RPMI8226 (cell line): ENCODE measurements at regions not wholly inside any gene's neighbourhood (a gene's known extent, or its start where the extent isn't known, plus 50 kb on each side); places are given as distances from the start of the nearest gene placed in this dataset.
A peak's percentile ranks its signal among the peaks of the same experiment; 100 is the strongest.
"Not testable (repeated sequence)": the region's sequence is repeated elsewhere in the genome, so short reads cannot be mapped to it uniquely, and the experiment has no call there.

Experiments
- DNase-seq: peaks from one replicate; pipeline ENCODE4 v3.0.0-alpha.2; 2015

DNA sequence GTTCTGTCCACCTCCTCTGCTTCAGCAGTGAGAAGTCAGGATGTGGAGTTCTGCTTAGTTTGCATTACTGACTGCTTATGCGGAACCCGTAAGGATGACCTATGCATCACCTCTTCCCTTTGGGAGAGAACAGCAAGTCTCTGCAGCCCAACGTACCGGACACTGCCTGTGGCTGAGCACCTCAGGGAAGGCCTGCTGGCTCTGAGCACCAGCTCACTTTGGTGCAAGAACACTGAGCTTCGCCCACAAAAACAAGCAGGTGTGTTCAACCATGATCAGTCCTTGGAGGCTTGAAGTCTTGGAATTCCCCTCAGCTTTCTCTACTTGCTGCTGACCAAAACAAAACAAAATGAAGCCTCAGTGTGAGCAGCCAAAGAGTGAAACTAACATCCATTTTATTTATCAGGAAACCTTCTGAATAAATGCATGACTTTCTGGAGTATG, 52.7 kb upstream of the NCK2 start:
- DNase-seq, result peak; percentile 83

DNA sequence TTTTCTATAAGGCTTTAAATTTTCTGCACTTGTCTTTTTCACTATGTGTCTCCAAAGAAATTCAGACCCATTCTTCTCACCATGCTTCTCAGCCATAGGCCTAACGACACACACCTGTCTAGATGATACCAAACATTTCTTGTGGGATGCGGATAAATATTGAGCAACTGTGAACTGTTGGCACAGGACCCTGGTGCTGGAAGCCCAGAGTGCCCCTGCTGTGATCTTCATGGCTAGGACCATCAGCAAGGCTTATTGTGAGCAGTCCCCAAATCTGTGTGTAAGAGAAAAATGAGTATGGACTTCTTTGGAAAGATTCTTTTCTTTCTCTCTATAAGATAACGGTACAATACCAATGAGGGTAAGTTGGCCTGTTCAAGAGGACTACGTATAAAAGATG, 54.1 kb upstream of the NCK2 start:
- no peak for DNase-seq

DNA sequence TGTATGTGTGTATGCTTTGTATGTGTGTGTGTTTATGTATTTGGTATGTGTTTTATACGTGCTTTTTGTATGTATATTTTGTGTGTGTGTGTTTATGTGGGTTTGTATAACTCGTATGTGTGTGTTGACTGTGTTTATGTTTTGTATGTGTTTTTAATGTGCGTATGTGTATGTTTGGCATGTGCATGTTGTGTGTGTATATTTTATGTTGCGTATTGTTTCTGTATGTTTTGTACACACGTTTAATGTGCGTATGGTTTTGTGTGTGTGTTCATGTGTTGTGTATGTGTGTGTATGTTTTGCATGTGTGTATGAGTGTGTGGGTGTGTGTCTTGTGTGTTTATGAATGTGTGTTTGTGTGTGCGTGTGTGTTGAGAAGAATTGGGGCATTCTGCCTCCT, 55.2 kb upstream of the NCK2 start:
- DNase-seq, result no peak

DNA sequence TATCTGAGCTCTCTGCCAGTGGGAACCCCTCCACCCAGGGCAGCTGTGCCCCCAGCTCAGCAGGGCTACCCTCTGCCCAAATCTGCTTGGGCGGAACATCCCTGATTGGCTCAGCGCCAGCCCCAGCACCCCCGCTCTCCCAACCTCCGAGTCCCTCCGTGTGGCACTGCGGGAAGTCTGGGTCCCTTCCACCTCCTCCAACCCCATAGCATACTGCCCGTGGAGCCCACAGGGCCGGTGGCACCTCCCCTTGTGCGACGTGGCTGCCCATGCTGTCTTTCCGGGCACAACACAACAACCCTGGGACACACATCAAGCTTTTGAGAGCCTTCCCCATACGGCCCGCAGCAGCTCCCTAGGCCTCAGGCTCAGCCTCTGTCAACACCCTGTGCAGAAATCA, 55.8 kb upstream of the NCK2 start:
- no peak for DNase-seq

DNA sequence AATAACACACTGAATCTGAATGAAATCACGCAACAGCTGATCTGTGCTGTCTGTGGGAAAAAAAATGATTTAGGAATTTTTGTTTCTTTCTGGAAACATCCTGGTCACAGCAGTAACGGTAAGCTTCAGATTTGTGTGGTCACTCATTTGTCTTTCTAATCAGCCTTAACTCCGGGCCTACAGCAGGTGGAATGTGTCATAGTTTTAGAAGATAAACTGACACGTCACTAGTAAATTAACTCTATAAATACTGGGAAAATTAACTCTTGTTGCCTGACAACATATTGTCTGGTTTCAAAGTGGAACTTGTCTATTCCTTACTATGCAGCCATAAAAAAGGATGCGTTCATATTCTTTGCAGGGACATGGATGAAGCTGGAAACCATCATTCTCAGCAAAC, 58.1 kb upstream of the NCK2 start:
- no peak for DNase-seq

DNA sequence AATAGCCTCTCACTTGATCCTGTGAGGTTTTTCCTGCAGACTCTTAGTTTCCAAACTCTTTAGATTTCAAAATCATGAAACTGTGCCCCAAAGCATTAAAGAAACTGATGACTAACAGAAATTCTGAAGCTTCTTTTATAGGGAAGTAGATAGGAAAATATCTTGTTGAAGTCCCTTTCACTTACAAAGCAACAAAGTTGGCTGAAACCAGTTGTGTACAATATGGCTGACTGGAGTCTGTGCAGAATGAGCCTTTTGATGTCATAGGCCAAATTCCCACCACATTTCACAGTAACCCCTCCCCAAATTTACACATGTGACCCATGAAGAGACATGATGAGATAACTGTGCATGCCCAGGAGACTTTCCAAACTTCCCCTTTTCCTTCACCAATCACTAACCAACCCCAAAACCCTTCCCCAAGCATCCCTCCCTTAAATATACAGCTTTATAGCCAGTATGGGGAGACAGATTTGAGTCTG, 61.7 kb upstream of the NCK2 start:
- DNase-seq, result no peak

DNA sequence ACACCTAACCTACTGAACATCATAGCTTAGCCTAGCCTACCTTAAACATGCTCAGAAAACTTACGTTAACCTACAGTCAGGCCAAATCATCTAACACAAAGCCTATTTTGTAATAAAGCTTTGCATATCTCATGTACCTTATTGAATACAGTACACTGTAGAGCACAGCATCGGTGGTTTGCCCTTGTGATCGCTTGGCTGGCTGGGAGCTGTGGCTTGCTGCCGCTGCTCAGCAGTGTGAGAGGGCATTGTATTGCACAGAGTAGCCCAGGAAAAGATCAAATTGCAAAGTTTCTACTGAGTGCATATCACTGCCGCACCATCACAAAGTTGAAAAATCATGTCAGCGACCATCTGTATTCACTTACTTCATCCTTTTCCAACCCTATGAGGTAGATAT, 62.3 kb upstream of the NCK2 start:
- no peak for DNase-seq

DNA sequence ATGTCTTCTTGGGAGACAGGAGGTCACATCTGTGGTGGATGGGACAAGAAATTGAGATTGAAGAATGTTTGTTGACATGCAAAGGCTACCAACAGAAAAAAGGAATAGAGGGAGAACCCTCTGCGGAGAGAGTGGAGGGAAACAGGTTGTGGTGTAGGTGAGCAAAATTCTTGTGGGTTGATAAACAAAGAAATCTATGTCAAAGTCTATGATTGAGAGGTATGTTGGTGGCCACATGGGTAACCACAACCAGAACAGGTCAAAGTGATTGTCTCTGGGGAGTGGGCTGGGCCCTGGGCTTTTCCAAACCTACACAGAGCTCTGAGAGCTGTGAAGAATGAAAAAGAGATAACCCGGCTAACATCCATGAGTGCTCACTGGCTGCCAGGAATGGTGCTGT, 62.8 kb upstream of the NCK2 start:
- no peak for DNase-seq

DNA sequence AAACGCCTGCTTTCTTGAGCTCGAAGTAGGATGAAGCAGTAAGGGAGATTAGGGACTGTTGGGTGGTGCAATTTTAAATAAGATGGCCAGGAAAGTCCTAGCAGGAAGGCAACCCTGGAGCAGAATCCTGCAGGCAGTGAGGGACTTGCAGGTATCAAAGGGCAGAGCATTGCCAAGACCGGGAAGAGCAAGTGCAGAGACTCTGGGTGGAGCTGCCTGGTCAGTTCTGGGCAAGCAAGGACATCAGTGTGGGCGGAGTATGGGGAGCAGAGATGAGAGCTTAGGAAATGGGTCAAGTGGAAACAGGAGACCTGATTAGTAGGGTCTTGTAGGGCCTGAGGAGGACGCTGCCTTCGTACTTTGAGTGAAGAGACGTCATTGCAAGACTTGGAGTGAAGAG, 64.4 kb upstream of the NCK2 start:
- no peak for DNase-seq

DNA sequence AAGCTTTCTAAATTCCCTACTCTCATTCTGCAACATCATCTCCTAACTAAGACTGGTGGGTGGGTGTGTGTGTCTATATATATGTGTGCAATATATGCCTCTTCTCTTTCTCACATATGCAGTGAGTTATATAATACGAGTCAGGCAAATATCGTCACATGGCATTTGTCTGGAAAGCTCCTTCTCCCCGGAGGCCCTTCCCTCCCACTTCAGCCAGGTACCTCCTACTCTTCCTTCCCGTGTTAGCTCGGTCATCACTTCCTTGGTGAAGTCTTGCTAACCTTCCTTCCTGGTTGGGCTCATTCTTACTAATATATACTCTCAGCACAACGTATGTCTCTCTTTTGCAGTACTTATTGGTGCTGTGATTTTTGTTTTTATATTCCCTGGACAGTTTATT, 66.4 kb upstream of the NCK2 start:
- no peak for DNase-seq

DNA sequence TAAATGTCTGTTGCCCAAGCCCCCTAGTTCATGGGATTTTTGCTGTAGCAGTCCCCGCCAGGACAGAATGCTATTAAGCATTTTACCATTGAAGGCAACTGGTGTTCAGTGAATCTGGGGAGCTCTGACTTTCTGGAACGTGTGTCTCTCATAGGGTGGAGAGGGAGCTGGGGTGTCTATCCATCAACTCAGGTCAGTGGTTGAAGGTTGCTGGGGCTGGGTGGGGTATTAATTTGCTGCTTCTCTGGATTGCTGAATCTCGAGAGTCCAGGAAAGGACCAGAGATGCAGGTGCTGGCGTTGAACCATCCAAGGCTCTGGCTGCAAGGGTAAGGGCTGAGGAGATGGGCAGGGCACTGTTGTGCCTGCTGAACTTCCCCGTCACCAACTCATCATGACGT, 66.8 kb upstream of the NCK2 start:
- no peak for DNase-seq

DNA sequence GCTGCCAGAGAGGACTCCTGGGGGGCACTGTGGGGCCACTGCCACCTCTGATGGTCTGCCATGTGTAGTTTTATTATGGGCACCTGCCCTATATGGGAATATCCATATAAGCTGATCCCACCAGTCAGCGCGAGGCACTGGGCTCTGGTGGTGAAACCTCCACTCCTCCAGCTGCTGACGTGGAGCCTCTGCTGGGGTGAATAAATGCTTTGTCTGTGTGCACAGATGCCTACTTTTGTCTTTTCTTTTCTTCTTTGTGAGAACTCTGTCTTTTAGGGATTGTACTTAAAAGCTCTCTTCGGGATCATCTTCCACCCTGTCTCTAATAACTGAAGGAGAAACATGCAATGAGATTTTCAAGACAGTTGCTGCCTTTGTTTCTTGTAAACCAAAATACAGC, 68.9 kb upstream of the NCK2 start:
- no peak for DNase-seq

DNA sequence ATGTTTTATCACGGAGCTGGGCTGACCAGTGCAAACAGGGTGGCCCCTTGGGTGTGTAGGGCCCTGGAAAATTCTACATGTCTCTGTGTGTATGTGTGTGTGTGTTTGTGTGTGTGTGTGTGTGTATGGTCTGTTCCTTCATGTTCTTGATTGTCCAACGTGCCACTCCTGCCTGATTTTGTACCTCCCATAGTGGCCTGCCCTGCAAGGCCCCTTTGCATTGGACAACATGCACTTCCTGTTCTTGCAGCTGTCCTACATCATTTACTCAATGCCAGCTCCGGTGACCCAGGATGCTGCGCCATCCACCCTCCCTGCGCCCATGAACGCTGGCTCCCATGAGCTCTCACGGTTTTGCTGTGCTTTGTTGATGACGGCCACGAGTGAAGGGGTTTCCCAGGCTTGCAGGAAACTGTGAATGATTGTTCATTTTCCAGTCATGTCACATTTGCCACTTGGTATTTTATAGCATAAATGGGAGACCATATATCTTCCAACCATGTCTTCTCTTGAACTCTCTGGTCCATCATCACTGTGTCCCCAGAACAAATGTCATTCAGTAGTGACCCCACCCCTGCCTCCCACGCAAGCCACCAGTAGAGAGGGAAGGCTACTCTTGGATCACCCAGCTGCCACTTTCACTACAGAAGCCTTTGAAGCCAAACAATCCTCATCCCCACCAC, 69.7 kb upstream of the NCK2 start:
- no peak for DNase-seq

DNA sequence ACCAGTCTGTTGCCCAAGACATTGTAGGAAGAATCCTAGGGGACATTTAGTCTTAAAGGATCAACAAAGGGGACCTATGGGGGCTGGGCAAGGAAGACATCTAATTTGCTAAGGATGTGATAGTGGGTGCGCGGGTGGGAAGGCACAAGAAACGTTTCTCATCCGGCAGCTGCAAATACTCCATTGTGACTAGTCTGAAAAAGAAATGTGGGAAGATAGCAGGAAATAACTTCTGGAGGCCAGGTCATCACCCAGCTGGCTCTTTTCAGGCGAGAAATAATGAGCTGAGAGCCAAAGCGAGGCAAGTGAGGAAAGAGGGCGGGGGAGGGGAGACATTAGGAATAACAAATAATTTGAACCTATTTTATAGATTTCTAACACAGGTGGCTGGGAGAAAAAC, 70.3 kb upstream of the NCK2 start:
- DNase-seq, result no peak

DNA sequence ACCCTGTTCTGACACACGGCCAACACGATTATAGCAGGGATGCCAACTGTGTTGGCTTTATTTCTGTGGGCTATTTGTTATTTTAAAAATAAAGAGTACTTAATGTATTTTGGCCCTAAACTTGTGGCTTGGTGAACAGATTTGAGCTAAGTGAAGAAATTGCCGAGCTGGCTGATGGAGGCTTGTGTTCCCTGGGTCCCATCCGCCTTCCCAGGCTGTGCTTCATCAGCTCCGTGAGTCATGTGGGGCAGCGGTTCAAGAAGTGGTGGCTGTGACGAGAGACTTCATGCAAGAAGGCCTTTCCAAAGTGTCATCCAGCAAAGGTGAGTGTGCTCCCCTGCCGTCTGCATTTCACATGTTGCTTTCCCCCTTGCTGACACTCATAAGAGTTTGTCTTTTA, 73.6 kb upstream of the NCK2 start:
- no peak for DNase-seq

DNA sequence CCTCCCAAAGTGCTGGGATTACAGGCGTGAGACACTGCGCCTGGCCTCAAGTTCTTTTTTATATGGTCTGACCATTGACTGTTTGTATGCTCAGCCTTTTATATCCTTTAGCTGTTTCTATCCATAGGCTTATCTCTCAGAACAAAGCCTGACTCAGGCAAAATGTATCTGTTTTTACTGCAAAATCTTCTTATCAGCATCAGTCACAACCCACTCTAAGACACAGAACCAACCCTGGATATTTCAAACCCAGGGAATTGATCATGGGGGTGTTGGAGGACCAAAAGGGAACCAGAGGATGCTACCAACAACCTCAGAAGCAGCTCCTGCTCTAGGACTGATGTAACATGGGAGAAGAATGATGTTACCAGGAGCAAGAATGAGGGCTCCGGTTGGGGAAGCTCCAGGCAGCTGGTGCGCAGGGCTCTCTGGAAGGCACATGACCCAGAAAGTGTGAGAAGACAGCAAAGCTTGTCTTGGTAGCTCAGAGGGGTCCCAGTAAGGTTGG, 75.3 kb upstream of the NCK2 start:
- DNase-seq, result no peak

DNA sequence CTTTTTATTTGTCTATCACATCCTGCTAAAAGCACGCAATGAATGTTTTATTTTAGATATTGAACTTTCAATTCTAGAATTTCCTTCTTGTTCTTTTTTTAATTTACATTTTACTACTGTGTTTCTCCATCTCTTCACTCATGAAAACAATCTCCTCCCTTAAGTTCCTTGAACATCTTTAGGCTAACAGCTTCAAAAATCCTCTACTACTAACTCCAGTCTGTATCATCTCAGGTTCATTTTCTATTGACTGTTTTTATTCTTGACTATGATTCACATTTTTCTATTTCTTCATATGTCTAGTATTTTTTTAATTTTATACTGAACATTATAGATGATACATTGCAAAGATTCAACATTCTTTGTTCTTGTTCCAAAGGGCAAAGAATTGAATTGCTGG, 79.2 kb upstream of the NCK2 start:
- DNase-seq, result no peak

DNA sequence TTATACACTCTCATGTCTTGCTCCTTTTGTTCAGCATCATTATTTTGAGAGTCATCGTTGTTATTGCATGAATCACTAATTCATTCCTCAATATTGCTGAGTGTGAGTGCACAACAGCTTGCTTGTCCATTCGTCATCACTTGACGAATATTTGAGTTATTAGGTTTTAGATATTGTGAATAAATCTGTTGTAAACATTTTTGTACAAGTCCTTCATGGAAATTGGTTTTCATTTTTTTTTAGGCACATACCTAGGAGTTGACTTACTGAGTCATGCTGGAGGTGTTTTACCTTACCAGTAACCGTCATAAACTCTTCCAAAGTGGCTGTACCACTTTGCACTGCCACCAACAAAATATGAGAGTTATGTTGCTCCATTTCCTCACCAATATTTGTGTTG, 84.2 kb upstream of the NCK2 start:
- no peak for DNase-seq

DNA sequence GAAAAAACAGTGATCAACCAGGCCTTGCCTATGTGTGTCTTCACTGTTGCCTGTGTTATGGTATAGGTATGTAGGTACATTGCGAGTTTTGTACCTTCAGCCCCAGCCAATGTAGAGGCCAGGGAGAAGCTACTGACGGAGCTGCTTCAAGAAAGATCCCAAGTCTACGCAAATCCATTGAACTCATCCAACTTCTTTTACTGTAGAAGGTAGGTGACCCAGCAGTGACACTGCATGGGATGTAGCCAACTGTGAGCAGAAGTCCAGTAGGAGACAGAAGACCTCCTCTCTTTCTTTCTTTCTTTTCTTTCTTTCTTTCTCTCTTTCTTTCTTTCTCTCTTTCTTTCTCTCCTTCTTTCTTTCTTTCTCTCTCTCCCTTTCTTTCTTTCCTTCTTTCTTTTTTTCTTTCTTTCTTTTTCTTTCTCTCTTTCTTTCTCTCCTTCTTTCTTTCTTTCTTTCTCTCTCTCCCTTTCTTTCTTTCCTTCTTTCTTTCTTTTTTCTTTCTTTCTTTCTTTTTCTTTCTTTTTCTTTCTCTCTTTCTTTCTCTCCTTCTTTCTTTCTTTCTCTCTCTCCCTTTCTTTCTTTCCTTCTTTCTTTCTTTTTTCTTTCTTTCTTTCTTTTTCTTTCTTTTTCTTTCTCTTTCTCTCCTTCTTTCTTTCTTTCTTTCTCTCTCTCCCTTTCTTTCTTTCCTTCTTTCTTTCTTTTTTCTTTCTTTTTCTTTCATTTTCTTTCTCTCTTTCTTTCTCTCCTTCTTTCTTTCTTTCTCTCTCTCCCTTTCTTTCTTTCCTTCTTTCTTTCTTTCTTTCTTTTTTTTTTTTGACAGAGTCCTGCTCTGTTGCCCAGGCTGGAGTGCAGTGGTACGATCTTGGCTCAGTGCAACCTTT, 88.7 kb upstream of the NCK2 start:
- DNase-seq, result not testable (repeated sequence)

DNA sequence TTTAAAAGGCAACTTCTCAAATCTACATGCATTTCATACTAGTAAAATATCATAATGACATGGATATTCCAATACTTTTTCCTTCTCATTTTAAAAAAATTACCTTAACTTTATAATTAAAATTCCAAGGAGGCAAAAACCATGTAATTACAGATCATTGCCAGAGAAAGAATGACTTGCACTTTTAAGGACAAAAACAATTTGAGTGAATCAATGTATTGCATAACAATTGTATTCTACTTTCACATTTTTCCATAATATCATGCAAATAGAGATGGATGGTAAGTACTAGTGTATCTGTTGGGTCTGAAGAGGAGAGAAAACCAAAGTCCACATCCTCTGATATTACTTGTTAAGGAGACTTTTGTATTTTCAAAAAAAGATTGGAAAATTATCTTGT, 89.5 kb upstream of the NCK2 start:
- DNase-seq, result no peak

DNA sequence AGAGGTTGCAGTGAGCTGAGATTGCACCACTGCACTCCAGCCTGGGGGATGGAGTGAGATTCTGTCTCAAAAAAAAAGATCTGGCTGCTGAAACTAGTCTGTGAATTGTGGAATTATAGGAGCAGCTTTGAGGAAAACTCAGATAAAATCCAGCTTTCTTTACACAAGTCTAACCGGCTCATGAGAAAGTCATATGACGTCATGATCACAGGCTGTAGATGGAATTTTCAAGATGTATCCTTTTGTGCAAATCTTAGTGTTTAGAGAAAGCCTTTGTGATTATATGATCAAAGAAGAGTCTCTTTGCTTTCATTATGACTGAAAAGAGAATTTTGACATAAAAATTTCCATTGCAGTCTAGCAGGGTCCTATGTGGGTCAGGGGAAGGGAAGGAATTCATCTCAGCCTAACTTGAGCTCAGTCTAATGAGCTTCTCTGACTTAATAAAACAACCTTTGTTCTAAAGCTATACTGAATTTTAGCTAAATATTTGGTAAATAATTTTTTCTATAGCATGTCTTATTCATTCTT, 90.2 kb upstream of the NCK2 start:
- DNase-seq, result no peak

DNA sequence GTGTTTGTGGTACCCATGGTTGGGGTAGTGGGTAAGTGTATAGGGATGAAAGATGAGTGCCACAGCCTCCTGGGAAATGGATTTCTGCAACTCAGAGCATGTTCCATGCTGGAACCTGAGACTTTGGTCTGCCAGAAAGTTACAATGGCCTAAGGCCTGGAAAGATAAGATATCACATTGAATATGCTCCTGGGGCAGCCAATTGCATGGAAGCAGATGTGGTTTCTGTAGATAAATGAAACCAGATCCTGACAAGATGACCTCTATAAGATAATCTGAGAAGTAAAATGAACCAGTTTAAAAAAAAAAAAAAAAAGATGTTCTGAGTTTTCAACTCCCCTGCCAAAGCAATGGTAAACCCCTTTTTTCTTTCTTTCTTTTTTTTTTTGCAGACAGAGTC, 91.4 kb upstream of the NCK2 start:
- DNase-seq, result no peak

DNA sequence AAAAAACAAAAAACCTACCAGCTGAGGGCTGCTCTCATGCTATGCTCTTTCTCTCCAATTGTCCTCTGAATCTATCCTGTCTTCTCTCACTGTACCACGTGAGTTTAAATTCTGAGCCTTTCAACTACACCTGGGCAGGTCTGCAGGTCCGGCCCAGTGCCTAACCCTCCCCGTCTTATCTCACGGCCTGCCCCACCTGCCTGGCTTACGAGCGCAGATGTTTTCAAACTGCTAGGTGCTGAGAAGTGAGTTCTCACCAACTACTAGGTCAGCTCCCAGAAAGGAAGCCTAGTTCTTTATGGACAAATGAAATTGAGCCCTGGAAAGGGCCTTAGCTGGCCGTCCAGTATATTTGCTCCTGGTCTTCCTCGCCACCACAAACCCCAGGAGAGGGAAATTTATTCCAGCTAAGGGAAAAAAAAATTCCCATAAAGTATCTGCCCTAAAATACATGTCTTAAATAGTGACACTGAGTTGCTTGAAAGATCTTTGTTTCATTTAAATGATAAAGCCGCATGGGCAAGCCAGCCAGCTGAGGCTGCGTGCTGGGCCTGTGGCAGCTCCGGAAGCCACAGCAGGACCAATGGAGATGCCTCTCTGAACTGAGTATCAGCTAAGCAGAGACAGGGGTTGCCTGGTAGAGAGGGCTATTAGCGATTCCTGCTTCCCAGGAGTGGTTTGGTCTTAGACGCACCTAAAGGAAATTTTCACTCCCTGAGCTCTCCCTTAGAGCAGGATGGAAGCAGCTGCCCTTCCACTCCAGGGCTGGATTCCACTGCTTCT, 92.5 kb upstream of the NCK2 start:
- DNase-seq, result no peak
